Testis (tissue), 2 donors: ENCODE measurements at regions not wholly inside any gene's neighbourhood (a gene's known extent, or its start where the extent isn't known, plus 50 kb on each side); places are given as distances from the start of the nearest gene placed in this dataset.
A peak's percentile ranks its signal among the peaks of the same experiment; 100 is the strongest.
"Not testable (repeated sequence)": the region's sequence is repeated elsewhere in the genome, so short reads cannot be mapped to it uniquely, and the experiment has no call there.

Experiments used
- DNase-seq: peaks from one replicate; pipeline ENCODE4 v3.0.0-alpha.2; 2019
- H3K27ac ChIP-seq, 2 donors: fragments of 200-600 bp; sonication (generic); one replicate each; pipeline ENCODE4 v1.5.1; 2019
- H3K27me3 ChIP-seq: fragments of 200-600 bp; sonication (generic); one replicate; pipeline ENCODE4 v1.5.1; 2019
- H3K36me3 ChIP-seq: fragments of 200-600 bp; sonication (generic); one replicate; pipeline ENCODE4 v1.5.1; 2017; ENCODE audit warnings: low read depth; ENCODE audit errors: missing control alignments
- H3K4me1 ChIP-seq: fragments of 200-600 bp; sonication (generic); one replicate; pipeline ENCODE4 v1.5.1; 2019
- H3K4me3 ChIP-seq, 2 donors: fragments of 200-600 bp; sonication (generic); one replicate each; pipeline ENCODE4 v1.5.1; 2017 to 2019
- H3K9me3 ChIP-seq: fragments of 200-600 bp; sonication (generic); one replicate; pipeline ENCODE4 v1.5.1; 2017
- CTCF ChIP-seq, 3 experiments: fragments of 450-650 bp in 2 of 3; fragments of 200-600 bp in 1 of 3; sonication (generic) in 1 of 3; IDR thresholded peaks; one replicate each; pipeline ENCODE4 v1.5.1; 2016 to 2019; ENCODE audit warnings: antibody characterized with exemption in 3 of 3, mild to moderate bottlenecking in 2 of 3, moderate library complexity in 1 of 3
- POLR2A ChIP-seq: fragments of 450-650 bp; IDR thresholded peaks from one replicate; pipeline ENCODE4 v1.6.1; 2017; ENCODE audit warnings: antibody characterized with exemption, mild to moderate bottlenecking, moderate library complexity
- WGBS, 2 donors: methylation state at CpG; one replicate each; pipeline ENCODE4 v1.1.5; 2018; 5-methylcytosine and 5-hydroxymethylcytosine counted together
- intact Hi-C: fragments of 100-400 bp; cut with DNase I; formaldehyde crosslinking; loops from one replicate; pipeline ENCODE4 v1.15.1; 2023; ENCODE audit warnings: low total_unique reads

- Histone ChIP-seq H3K27ac (no peak overlapping the region), H3K9me3 (no peaks in the 10 kb centered on the region), H3K4me3 (no peak overlapping the region), H3K4me1 (no peaks in the 10 kb centered on the region), H3K27me3 (no peaks in the 10 kb centered on the region), H3K36me3 (no peaks in the 10 kb centered on the region)
- TF ChIP-seq POLR2A (no peak), CTCF (IDR thresholded peaks at IDR 0.05) (no peak)
- no peak for DNase-seq
- 96 to 100% methylated on average over 1 of the region's 1 CpG for WGBS, 2 donors
- intact Hi-C loops: no loop called here
These were observed 166.2 kb upstream of the KBTBD8 start for GRCh38 chr3:66831931-66832330.

- H3K9me3 ChIP-seq: no peaks in the 10 kb centered on the region
- no peak overlapping the region for H3K27ac ChIP-seq
- peak in 1 of 3 experiments; percentile 21 for TF ChIP-seq CTCF (IDR thresholded peaks at IDR 0.05)
- TF ChIP-seq POLR2A: no peak
- WGBS, 2 donors: 64 to 72% methylated on average over 5 of the region's 5 CpGs
- DNase-seq: no peak
- intact Hi-C loops: no loop called here
- no peaks in the 10 kb centered on the region for H3K4me1 ChIP-seq
- no peaks in the 10 kb centered on the region for H3K27me3 ChIP-seq
- H3K36me3 ChIP-seq: no peaks in the 10 kb centered on the region
- H3K4me3 ChIP-seq: no peak overlapping the region
These were observed 161.5 kb upstream of the KBTBD8 start for GRCh38 chr3:66836363-66837152.

- intact Hi-C loops: no loop called here
- no peaks in the 10 kb centered on the region for H3K4me1 ChIP-seq
These were observed 159.4 kb upstream of the KBTBD8 start for GRCh38 chr3:66838704-66839103.

GRCh38 chr3:66839508-66839907 is 158.6 kb upstream of the KBTBD8 start:
- H3K4me1 ChIP-seq: no peaks in the 10 kb centered on the region
- no peaks in the 10 kb centered on the region for H3K9me3 ChIP-seq
- no peaks in the 10 kb centered on the region for H3K27me3 ChIP-seq
- H3K4me3 ChIP-seq: no peak overlapping the region
- intact Hi-C loops: no loop called here
- no peak for DNase-seq
- H3K27ac ChIP-seq: no peak overlapping the region
- 61 to 78% methylated on average over 6 of the region's 6 CpGs for WGBS, 2 donors
- TF ChIP-seq CTCF (IDR thresholded peaks at IDR 0.05) (no peak), POLR2A (no peak)
- no peaks in the 10 kb centered on the region for H3K36me3 ChIP-seq

More at GRCh38 chr3:66838704-66839103, 159.4 kb upstream of the KBTBD8 start:
- Histone ChIP-seq H3K27ac (no peak overlapping the region), H3K9me3 (no peaks in the 10 kb centered on the region), H3K36me3 (no peaks in the 10 kb centered on the region), H3K4me3 (no peak overlapping the region), H3K27me3 (no peaks in the 10 kb centered on the region)
- no peak for DNase-seq
- TF ChIP-seq CTCF (IDR thresholded peaks at IDR 0.05): no peak
- WGBS, 2 donors: 84 to 91% methylated on average over 8 of the region's 8 CpGs

- H3K9me3 ChIP-seq, H3K36me3 ChIP-seq, DNase-seq, intact Hi-C loops, H3K27me3 ChIP-seq, H3K4me1 ChIP-seq, H3K27ac ChIP-seq, H3K4me3 ChIP-seq: not testable (repeated sequence)
- 87 to 90% methylated on average over 18 of the region's 18 CpGs for WGBS, 2 donors
These were observed 155.2 kb upstream of the KBTBD8 start for GRCh38 chr3:66842761-66843464.
